Kidney (tissue), 13 donors: ENCODE measurements at regions not wholly inside any gene's neighbourhood (a gene's known extent, or its start where the extent isn't known, plus 50 kb on each side); places are given as distances from the start of the nearest gene placed in this dataset.

Experiments used
- DNase-seq, 5 donors: peaks; one replicate each; pipeline ENCODE4 v3.0.0-alpha.2; 2013 to 2020
- FAIRE-seq: peaks from 2 replicates; lab custom pipeline; 2012; peaks lifted over from hg19 to GRCh38; lab: Jason Lieb, UNC
- H3K27ac ChIP-seq, 2 donors: one replicate each; pipeline ENCODE4 v1.7.0; 2013; ENCODE audit warnings: low read depth in 2 of 2, low read length in 2 of 2, inconsistent platforms in 1 of 2
- H3K27me3 ChIP-seq: one replicate; pipeline ENCODE4 v1.7.1; 2013; ENCODE audit warnings: low read length, inconsistent platforms; ENCODE audit not compliant: control insufficient read depth, insufficient read depth
- H3K36me3 ChIP-seq, 3 donors: one replicate each; pipeline versions ENCODE4 v1.7.0 to v1.7.1; 2013; ENCODE audit warnings: low read length in 3 of 3, control low read depth in 1 of 3, inconsistent platforms in 1 of 3; ENCODE audit not compliant: insufficient read depth in 3 of 3, control insufficient read depth in 2 of 3
- H3K4me1 ChIP-seq, 3 donors: one replicate each; pipeline versions ENCODE4 v1.7.0 to v1.7.1; 2013; ENCODE audit warnings: low read length in 3 of 3, inconsistent platforms in 1 of 3, low read depth in 1 of 3; ENCODE audit not compliant: control insufficient read depth in 2 of 3, insufficient read depth in 2 of 3
- H3K4me3 ChIP-seq, 3 donors: one replicate each; pipeline versions ENCODE4 v1.7.0 to v1.8.1; 2013; ENCODE audit warnings: low read length in 3 of 3, control low read depth in 1 of 3, inconsistent platforms in 1 of 3
- H3K9ac ChIP-seq, 3 donors: one replicate each; pipeline versions ENCODE4 v1.7.0 to v1.7.1; 2013; ENCODE audit warnings: low read length in 3 of 3, control low read depth in 1 of 3, inconsistent platforms in 1 of 3
- H3K9me3 ChIP-seq, 3 donors: one replicate each; pipeline versions ENCODE4 v1.7.0 to v1.7.1; 2013; ENCODE audit warnings: low read length in 3 of 3, control low read depth in 1 of 3, inconsistent platforms in 1 of 3; ENCODE audit not compliant: control insufficient read depth in 2 of 3, insufficient read depth in 1 of 3
- CTCF ChIP-seq: IDR thresholded peaks from 3 replicates; pipeline ENCODE4 v1.5.1; 2012; ENCODE audit warnings: mild to moderate bottlenecking, moderate library complexity, borderline replicate concordance; ENCODE audit not compliant: insufficient read depth; ENCODE audit errors: extremely low read depth
- intact Hi-C: fragments of 100-400 bp; cut with DNase I; formaldehyde crosslinking; loops from one replicate; pipeline ENCODE4 v1.11.1; 2022
- donor health status: control.
- donor health status: control.
- donor health status: control.
- donor health status: control.
- donor health status: control.
- donor health status: DM: yes; HTN: yes; CAD: no.
- donor health status: Normal renal cell carcinoma (clear cell type).

DNA sequence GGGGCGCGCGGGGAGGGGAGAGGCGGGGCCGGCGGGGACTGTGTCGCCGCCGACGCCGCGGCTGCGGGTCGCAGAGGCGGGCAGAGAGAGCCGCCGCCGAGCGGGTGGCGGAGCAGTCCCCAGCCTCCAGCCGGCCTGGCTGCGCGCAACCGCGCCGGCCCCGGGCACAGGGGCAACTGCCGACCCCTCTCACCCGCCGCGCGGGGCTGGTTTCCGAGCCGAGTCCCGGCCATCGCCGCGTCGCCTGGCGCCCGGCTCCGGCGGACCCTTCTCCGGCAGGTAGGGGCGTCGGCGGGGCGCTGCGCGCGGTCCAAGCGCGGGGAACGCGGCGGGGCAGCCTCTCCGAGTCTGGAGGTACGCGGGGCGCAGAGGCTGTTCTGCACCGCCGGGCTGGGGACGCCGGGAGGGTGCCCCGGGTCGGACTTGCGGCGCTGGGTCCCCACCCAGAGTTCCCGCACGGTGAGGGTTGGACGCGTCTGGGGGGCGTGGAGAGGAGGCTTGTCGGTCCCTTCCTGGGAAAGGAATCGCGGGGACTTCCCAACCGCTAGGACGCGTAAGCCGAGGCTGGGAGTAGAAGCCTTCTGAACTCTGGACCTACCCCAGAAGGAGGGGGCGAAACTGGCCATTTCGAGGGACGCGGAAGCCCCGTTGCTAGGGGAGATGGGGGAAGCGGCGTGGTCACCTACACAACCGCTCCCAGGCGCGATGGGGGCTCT is 133.6 kb upstream of the MYO16 start:
- DNase-seq: peak; percentile 40 to 63 (median 49)
- H3K27ac ChIP-seq: no peak overlapping the region
- H3K4me1 ChIP-seq: no peaks in the 10 kb centered on the region
- H3K4me3 ChIP-seq: peak overlapping the region in 1 of 3 donors; percentile 26
- no peaks in the 10 kb centered on the region for H3K36me3 ChIP-seq
- H3K9me3 ChIP-seq: peaks cover 0 to under 1% (median 0%) of the 10 kb centered on the region in 3 donors
- FAIRE-seq: no peak
- intact Hi-C loops: no loop called here
- H3K27me3 ChIP-seq: peaks cover 2% of the 10 kb centered on the region
- TF ChIP-seq CTCF: no peak
- no peak overlapping the region for H3K9ac ChIP-seq

DNA sequence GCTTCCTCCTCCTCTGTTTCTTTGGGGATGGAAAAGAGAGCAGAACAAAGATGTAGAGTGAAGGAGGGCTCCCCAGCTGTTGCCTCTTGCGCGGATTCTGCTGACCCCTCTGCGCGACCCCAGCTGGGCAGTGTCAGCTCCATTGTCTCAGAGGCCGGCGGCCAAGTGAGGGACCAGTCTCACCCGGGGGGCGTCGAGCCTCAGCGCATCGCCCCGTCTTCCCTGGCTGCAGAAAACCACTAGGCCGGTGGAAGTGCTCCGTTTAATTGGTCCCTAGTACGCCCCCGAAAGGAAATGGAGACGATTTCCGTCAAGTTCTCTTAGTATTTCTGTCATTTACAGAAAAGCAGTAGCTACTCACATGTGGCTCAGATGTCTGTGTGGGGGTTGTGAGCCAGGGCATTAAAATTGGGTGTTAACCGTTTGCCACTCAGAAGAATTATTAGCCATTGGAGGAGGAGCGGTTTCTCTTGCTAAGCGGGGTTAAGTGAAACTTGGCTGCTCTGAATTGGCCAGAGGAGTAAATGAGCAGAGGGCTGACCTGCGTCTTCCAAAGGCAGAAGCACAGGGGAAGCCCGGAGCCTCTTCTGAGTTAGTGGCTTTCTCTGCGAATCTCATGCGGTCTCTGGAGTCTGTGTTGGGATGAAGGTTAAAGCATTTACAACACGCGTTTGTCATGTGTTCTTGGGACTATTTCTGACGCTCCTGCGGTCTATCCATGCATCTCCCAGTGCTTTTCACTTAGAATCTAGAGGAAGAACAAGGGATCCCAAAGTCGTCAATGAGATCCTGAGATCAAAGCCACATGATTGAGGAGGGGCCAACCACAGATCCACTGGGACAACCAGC is 132.8 kb upstream of the MYO16 start:
- no peak for TF ChIP-seq CTCF
- Histone ChIP-seq H3K4me3 (peak overlapping the region in 1 of 3 donors; percentile 26), H3K27ac (no peak overlapping the region), H3K27me3 (peaks cover 2% of the 10 kb centered on the region), H3K4me1 (no peaks in the 10 kb centered on the region), H3K9me3 (no peaks in the 10 kb centered on the region), H3K36me3 (no peaks in the 10 kb centered on the region), H3K9ac (no peak overlapping the region)
- FAIRE-seq: no peak
- peak in 3 of 5 donors; percentile 27 to 64 (median 50) for DNase-seq
- intact Hi-C loops: no loop called here

- no peaks in the 10 kb centered on the region for H3K36me3 ChIP-seq
- H3K9me3 ChIP-seq: no peaks in the 10 kb centered on the region
- TF ChIP-seq CTCF: no peak
- no peak for FAIRE-seq
- no peak overlapping the region for H3K9ac ChIP-seq
- H3K4me1 ChIP-seq: no peaks in the 10 kb centered on the region
- H3K4me3 ChIP-seq: no peak overlapping the region
- H3K27ac ChIP-seq: no peak overlapping the region
- no peak for DNase-seq
- intact Hi-C loops: no loop called here
- H3K27me3 ChIP-seq: no peaks in the 10 kb centered on the region
Observed at GRCh38 chr13:108500711-108501110, 128.7 kb upstream of the MYO16 start.
